NCI-H526 (cell line): ENCODE measurements at regions not wholly inside any gene's neighbourhood (a gene's known extent, or its start where the extent isn't known, plus 50 kb on each side); places are given as distances from the start of the nearest gene placed in this dataset.
"Not testable (repeated sequence)": the region's sequence is repeated elsewhere in the genome, so short reads cannot be mapped to it uniquely, and the experiment has no call there.

ENCODE experiments used
- DNase-seq, 2 experiments: peaks; one replicate each; lab custom pipeline; 2025; lab: John Stamatoyannopoulos, UW

DNA sequence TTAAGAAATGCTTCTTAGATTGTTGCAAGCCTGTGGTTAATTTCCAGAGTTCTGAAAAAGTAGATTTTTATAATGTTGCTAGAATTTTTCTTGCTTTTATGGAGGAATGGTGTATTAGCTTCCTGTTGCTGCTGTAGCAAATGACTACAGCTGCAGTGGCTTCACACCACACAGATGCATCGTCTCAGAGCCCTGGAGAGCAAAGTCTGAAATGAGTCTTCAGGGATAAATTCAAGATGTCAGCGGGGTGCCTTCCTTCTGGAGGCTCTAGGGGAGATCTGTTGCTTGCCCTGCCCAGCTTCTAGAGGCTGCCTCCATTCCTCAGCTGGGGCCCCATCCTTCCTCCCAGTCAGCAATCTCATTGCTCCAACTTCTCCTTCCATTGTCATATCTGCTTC is 187.8 kb downstream of the ZNF516 start:
- no peak for DNase-seq

- DNase-seq = no peak
Measured at GRCh38 chr18:76306685-76307292, 188.3 kb downstream of the ZNF516 start.

GRCh38 chr18:76285866-76286265 is 209.2 kb downstream of the ZNF516 start:
- no peak for DNase-seq

- DNase-seq = no peak
Measured at GRCh38 chr18:76281565-76281964, 213.5 kb downstream of the ZNF516 start.

- DNase-seq = no peak
Measured at GRCh38 chr18:76277801-76278200, 217.2 kb downstream of the ZNF516 start.

- peak in 1 of 2 experiments; percentile 27 for DNase-seq
Measured at GRCh38 chr18:76275727-76276313, 219.2 kb downstream of the ZNF516 start.

GRCh38 chr18:76274468-76275289 is 220.4 kb downstream of the ZNF516 start:
- peak in 1 of 2 experiments; percentile 55 for DNase-seq

DNA sequence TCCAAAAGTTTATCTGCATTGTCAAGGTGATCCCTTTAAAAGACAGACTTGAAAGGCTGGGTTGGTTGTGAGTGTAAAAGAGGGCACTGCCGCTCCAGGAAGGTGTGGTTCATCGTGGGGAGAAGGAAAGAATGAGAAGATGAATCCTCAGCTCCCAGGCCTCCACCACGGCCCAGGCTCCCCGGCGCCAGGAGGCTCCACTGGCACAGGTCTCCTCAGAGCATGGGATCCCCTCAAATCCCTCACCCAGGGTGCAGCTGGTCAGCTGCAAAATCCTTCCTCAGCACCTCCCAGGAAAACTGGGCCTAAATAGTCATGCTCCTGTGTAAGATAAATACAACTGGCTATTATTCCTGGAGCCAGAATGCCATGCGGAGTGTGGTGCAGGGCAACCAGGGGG is 221.1 kb downstream of the ZNF516 start:
- DNase-seq = no peak

DNA sequence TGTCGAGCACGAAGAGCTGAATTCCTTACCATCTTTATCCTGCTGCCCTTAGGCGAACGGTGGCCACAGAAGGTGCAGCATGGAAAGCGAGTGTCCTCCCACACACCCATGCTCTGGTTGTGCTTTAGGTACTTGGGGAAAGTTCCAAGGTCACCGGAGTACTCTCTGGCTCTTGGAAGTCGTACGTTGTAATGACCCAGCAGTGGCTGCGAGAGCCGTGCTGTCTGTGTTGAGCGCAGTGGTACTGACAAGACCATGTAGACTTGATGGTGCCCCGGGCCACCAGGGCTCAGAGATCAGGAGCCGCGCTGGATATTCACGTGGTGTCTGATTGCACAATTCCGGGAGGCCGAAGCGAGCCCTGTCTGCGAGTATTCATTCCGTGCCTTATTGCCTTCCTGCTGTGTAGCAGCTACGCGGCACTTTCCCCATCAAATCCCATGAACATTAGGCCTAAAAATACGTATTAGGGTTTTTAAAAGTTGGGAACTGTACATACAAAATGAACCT is 222.0 kb downstream of the ZNF516 start:
- no peak for DNase-seq

- not testable (repeated sequence) for DNase-seq
Measured at GRCh38 chr18:76267423-76267822, 227.6 kb downstream of the ZNF516 start.

DNA sequence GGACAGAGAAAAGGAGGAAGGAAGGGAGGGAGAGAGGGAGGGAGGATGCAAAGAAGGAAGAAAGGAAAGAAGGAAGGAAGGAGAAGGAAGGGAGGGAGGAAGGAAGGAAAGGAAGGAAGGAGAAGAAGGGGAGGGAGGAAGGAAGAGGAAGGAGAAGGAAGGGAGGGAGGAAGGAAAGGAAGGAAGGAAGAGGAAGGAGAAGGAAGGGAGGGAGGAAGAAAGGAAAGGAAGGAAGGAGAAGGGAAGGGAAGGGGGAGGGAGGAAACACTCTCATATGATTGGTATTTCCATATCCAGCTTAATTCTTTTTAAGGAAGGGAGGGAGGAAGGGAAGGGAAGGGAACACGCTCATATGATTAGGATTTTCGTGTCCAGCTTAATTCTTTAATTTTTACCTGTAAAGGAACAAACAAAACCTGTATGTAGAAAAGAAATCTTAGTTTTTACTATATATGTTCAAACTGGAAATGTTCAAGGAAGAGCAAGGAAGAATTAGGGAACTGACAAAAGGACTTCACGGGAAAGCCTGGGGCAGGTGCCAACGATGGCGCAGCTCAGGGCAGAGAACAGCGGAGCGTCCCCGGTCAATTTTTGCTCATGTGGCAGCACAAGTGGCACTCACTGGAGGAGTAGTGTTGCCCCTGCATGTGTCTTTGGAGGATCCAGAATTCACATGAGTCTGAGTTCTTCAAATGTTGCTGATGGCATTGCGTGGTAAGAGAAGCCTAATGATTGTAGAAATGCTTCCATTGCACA is 228.6 kb downstream of the ZNF516 start:
- no peak for DNase-seq

DNA sequence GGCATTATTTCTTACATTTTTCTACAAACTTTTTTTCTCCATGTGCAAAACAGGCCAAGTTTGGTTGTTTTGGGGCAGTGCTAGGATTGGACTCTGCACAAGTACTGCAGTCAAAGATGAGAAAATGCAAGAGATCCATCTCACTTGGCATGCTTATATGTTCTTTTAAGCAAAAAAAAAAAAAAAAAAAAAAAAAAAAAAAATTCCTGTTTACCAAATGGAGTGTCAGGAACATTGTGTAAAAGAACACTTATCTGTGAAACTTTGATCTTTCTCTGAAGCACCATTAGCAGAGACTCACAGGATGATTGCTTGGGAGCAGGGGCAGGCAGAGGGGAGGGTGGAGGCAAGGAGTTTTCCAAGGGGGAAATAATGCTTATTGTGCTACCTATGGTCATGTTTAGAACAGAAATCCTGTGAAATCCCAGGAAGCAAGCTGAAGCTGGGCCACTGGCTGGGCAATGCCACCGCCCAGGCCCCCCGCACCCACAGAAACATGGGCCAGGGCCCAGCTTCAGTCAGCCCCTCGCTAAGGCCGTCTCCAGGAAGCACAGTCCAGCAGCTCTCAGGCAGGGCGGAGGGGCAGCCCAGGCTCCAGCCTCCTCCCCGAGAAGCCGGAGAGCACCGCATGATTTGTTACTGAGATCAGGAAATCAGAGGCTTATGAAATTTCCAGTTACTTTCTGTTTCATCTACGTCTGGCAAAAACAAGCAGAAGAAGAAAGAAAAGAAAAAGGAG is 229.4 kb downstream of the ZNF516 start:
- DNase-seq = no peak

DNA sequence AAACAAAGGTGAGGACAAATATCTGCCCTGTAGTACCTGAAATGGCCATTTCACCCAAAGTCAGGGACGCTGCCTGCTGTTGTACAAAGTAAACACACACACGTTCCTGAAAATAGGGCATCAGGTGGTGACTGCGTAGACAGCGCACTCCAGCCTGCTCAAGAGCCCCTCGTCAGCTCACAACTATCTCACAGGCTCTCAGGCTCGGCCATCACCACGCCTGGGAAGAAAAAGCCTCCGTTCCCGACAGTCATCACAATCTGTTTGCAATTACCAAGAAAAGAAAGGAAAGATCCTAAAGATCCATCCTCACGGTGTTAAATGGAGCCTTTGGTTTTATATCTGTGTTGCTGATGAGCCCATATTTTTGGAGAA is 230.2 kb downstream of the ZNF516 start:
- no peak for DNase-seq

- no peak for DNase-seq
Measured at GRCh38 chr18:76264198-76264875, 230.7 kb downstream of the ZNF516 start.

GRCh38 chr18:76263046-76264005 is 231.7 kb downstream of the ZNF516 start:
- DNase-seq = no peak

DNA sequence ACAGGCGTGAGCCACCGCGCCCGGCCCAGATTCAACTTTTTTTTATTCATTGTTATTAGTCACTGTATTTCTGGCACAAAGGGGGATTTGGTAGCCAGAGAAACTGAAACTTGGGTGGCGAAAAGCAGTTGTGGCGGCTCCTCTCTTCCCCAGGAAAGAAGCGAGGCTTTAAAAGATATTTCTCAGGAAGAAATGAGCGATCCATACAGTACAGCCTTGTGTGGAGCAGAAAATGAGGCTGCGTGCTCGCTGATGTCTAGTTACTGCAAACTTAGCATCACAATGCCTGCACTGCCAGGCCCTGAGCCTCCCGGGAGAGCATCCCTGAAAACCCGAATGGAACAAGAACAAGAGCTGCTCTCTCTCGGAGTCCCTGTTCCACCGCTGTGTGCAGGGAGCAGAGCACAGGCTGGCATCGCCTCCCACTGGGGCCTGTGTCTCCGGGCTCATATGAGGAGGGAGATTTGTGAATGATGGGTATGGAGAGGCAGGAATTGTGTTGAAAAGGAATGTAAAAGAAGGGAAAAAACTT is 234.0 kb downstream of the ZNF516 start:
- DNase-seq = no peak

DNA sequence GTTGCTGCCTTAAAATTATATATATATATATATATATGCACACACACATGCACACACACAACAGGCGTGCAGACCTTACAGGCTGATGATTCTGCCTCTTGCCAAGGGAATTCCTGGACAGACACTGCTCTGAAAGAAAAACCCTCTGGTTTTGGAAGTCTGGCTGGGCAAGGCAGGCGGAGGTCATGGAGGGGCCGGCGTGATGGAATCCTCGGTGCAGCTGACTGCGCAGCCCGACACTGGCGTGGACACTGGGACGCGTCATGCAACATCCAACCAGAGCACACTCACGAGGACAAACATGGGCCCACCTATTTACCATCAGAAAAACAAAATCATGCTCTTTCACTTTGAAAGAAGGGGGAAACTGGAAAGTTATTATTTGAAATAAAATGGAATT is 235.3 kb downstream of the ZNF516 start:
- no peak for DNase-seq

- DNase-seq = no peak
Measured at GRCh38 chr18:76259096-76259495, 235.9 kb downstream of the ZNF516 start.

DNA sequence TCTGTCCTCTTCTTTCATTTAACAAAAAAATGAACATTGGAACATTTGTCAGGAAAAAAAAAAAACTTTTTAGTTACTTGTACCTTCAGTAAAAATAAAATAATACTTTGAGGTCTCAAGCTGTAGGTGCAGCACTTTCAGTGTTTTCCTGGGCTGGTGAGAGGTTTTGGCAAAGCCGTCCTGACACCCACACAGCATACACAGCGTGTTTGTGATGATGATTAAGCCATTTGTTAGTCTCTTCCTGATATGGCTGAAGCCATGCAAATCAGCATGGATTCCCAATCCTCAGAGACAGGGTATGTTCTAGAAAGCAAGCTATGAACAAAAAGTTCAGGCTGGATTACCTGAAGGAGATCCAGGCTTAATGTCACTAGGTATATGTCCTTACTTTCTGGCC is 236.8 kb downstream of the ZNF516 start:
- DNase-seq = peak; percentile 26 to 58
